ENCODE measurements at regions not wholly inside any gene's neighbourhood (a gene's known extent, or its start where the extent isn't known, plus 50 kb on each side); places are given as distances from the start of the nearest gene placed in this dataset.

- Histone ChIP-seq H3K36me3 (ENCODE audit: control insufficient read depth, insufficient read depth, low read length) (no peaks in the 10 kb centered on the region), H3K27me3 (ENCODE audit: control insufficient read depth, insufficient read depth, low read length) (no peaks in the 10 kb centered on the region), H3K4me3 (ENCODE audit: low read depth, low read length) (no peak overlapping the region)
- DNase-seq (ENCODE audit: low read depth): no peak
- TF ChIP-seq CTCF (IDR thresholded peaks at IDR 0.05; ENCODE audit: insufficient read depth, low read length, poor library complexity, severe bottlenecking): no peak
Observed at GRCh38 chr3:56878074-56878473, 76.3 kb upstream of the ARHGEF3 start.

DNA sequence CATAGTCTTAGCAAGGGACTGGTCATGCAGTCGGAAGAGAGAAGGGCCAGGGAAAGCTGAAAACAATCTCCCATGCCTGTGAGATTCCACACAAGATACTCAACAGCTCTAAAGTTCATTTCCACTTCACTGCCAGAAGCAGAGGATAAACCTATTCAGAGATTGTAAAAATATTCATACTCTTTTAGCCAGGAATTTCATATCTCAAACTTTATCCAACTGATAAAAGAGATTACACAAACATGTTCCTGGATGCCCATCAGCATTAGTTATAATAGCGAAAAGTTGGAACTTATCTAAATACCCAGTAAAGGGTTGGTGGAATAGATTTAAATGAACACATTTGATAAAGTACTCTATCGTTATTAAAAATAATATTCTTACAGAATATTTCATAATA, 75.2 kb upstream of the ARHGEF3 start:
- DNase-seq (ENCODE audit: low read depth): no peak
- TF ChIP-seq CTCF (IDR thresholded peaks at IDR 0.05; ENCODE audit: insufficient read depth, low read length, poor library complexity, severe bottlenecking): no peak
- H3K4me3 ChIP-seq (ENCODE audit: low read depth, low read length): no peak overlapping the region
- no peaks in the 10 kb centered on the region for H3K27me3 ChIP-seq (ENCODE audit: control insufficient read depth, insufficient read depth, low read length)
- no peaks in the 10 kb centered on the region for H3K36me3 ChIP-seq (ENCODE audit: control insufficient read depth, insufficient read depth, low read length)

- H3K4me3 ChIP-seq (ENCODE audit: low read depth, low read length): no peak overlapping the region
- no peaks in the 10 kb centered on the region for H3K36me3 ChIP-seq (ENCODE audit: control insufficient read depth, insufficient read depth, low read length)
- TF ChIP-seq CTCF (IDR thresholded peaks at IDR 0.05; ENCODE audit: insufficient read depth, low read length, poor library complexity, severe bottlenecking): no peak
- no peaks in the 10 kb centered on the region for H3K27me3 ChIP-seq (ENCODE audit: control insufficient read depth, insufficient read depth, low read length)
- DNase-seq (ENCODE audit: low read depth): no peak
Observed at GRCh38 chr3:56874269-56874668, 72.5 kb upstream of the ARHGEF3 start.

DNA sequence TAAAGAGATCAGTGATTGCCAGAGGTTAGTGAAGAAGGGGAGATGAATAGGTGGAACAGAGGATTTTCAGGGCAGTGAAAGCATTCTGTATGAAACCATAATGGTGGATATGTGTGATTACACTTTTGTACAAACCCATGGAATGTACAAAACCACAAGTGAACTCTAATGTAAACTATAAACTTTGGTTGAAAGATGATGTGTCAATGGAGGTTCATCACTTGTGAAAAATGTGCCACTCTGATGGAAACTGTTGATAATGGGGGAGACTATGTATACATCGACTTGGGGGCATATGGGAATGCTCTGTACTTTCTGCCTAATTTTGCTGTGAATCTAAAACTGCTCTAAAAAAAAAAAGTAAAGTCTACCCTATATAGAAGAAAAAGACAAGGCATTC, 68.7 kb upstream of the ARHGEF3 start:
- H3K4me3 ChIP-seq (ENCODE audit: low read depth, low read length): no peak overlapping the region
- no peak for DNase-seq (ENCODE audit: low read depth)
- no peaks in the 10 kb centered on the region for H3K36me3 ChIP-seq (ENCODE audit: control insufficient read depth, insufficient read depth, low read length)
- no peak for TF ChIP-seq CTCF (IDR thresholded peaks at IDR 0.05; ENCODE audit: insufficient read depth, low read length, poor library complexity, severe bottlenecking)
- H3K27me3 ChIP-seq (ENCODE audit: control insufficient read depth, insufficient read depth, low read length): no peaks in the 10 kb centered on the region

GRCh38 chr3:56869157-56869889, 67.6 kb upstream of the ARHGEF3 start:
- TF ChIP-seq CTCF (IDR thresholded peaks at IDR 0.05; ENCODE audit: insufficient read depth, low read length, poor library complexity, severe bottlenecking): no peak
- H3K4me3 ChIP-seq (ENCODE audit: low read depth, low read length): no peak overlapping the region
- no peaks in the 10 kb centered on the region for H3K27me3 ChIP-seq (ENCODE audit: control insufficient read depth, insufficient read depth, low read length)
- H3K36me3 ChIP-seq (ENCODE audit: control insufficient read depth, insufficient read depth, low read length): no peaks in the 10 kb centered on the region
- DNase-seq (ENCODE audit: low read depth): peak; percentile 37

GRCh38 chr3:56868706-56869105, 67.0 kb upstream of the ARHGEF3 start:
- no peak for DNase-seq (ENCODE audit: low read depth)
- TF ChIP-seq CTCF (IDR thresholded peaks at IDR 0.05; ENCODE audit: insufficient read depth, low read length, poor library complexity, severe bottlenecking): no peak
- H3K27me3 ChIP-seq (ENCODE audit: control insufficient read depth, insufficient read depth, low read length): no peaks in the 10 kb centered on the region
- H3K4me3 ChIP-seq (ENCODE audit: low read depth, low read length): no peak overlapping the region
- no peaks in the 10 kb centered on the region for H3K36me3 ChIP-seq (ENCODE audit: control insufficient read depth, insufficient read depth, low read length)

Data from kidney epithelial cell (primary cell).